GM12875 (cell line): ENCODE measurements at regions not wholly inside any gene's neighbourhood (a gene's known extent, or its start where the extent isn't known, plus 50 kb on each side); places are given as distances from the start of the nearest gene placed in this dataset.

ENCODE experiments used
- H3K4me3 ChIP-seq: one replicate; pipeline ENCODE4 v1.5.1; 2011; ENCODE audit warnings: low read depth, low read length, control low read depth
- CTCF ChIP-seq: IDR thresholded peaks from 2 replicates; pipeline ENCODE4 v1.5.1; 2011; ENCODE audit warnings: low read depth, mild to moderate bottlenecking, control low read depth, inconsistent platforms, low read length, moderate library complexity, borderline replicate concordance; ENCODE audit not compliant: insufficient read depth

DNA sequence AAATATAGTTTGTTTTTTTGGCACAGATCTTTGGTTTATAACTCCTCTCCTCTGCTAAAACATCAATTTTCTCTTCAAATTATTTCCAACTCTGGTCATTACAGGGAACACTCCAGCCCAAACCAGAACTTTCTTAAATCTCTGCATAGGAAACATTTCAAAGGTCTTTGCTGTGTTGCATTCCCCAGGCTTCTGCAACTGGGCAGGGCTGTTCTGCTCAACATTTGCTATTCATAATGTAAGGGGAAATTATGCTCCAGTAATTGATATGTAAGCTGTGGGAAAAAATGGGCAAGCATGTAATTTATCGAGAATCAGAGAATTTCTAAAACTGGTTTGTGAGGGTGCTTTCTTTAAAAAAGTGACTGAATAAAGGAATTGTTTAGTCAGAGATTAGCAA, 410.4 kb downstream of the TUSC7 start:
- no peak overlapping the region for H3K4me3 ChIP-seq
- no peak for TF ChIP-seq CTCF

DNA sequence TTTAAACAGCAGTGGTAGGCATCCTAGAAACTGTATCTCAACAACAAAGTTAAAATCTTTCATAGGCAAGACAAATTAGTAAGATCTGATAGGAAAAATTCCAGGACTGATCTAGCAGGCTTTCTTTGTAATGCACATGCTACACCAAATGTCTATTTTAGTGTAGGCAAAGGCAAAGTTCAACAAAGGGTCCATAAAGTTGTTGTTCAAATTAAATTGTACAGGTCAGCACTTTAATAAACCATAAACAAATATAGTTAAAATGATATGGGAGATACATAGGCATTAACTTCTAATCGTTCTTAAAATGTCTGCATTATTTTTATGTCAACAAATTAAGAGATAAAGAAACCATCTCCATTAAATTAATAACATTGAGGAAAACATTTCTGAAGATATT, 413.0 kb downstream of the TUSC7 start:
- no peak overlapping the region for H3K4me3 ChIP-seq
- TF ChIP-seq CTCF: no peak

GRCh38 chr3:117126460-117126859, 416.9 kb downstream of the TUSC7 start:
- TF ChIP-seq CTCF: no peak
- H3K4me3 ChIP-seq: no peak overlapping the region

GRCh38 chr3:117126946-117127546, 417.5 kb downstream of the TUSC7 start:
- no peak overlapping the region for H3K4me3 ChIP-seq
- no peak for TF ChIP-seq CTCF

GRCh38 chr3:117128133-117128532, 418.6 kb downstream of the TUSC7 start:
- no peak for TF ChIP-seq CTCF

DNA sequence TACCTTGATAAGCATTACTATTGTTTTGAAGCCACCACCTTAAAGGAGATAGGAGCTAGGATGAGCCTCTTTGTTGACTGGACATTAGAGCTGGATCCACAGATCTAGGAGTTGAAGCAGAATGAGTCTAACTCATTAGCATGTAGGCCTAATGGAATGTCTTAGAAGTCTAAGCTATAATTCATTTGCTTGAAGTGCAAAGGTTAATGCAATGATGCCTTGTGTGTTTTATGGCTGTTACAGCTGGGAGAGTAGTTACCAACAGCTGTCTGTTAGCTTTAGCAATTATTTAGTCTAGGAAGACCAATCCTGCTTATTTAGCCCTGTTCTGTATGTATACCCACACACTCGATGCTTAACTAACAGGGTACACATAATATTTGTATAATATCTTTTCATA, 419.3 kb downstream of the TUSC7 start:
- TF ChIP-seq CTCF: no peak
- no peak overlapping the region for H3K4me3 ChIP-seq

More at GRCh38 chr3:117128133-117128532, 418.6 kb downstream of the TUSC7 start:
- no peak overlapping the region for H3K4me3 ChIP-seq

- no peak overlapping the region for H3K4me3 ChIP-seq
- no peak for TF ChIP-seq CTCF
Measured at GRCh38 chr3:117129516-117129915, 419.9 kb downstream of the TUSC7 start.
